Adrenal gland (tissue), 9 donors: ENCODE measurements at regions not wholly inside any gene's neighbourhood (a gene's known extent, or its start where the extent isn't known, plus 50 kb on each side); places are given as distances from the start of the nearest gene placed in this dataset.

Source experiments
- DNase-seq, 7 donors: peaks; one replicate each; pipeline ENCODE4 v3.0.0-alpha.2; 2019 to 2020
- H3K27ac ChIP-seq, 5 donors: fragments of 200-600 bp; sonication (generic) in 4 of 5; 1 replicate in 3 of 5; 2 replicates in 2 of 5; pipeline versions ENCODE4 v1.5.1 to v1.8.0; 2016 to 2020; ENCODE audit warnings: mild to moderate bottlenecking in 1 of 5
- H3K27me3 ChIP-seq: fragments of 200-600 bp; 2 replicates; pipeline ENCODE4 v1.8.0; 2021
- H3K36me3 ChIP-seq, 2 donors: fragments of 200-600 bp; replicated peaks in 1 of 2; 1 replicate in 1 of 2; 2 replicates in 1 of 2; pipeline versions ENCODE4 v1.5.1 to v1.8.0; 2018 to 2022
- H3K4me1 ChIP-seq, 2 donors: fragments of 200-600 bp; replicated peaks in 1 of 2; 1 replicate in 1 of 2; 2 replicates in 1 of 2; pipeline versions ENCODE4 v1.5.1 to v1.8.0; 2018 to 2021
- H3K4me3 ChIP-seq, 4 donors: fragments of 200-600 bp; sonication (generic) in 3 of 4; one replicate each; pipeline ENCODE4 v1.5.1; 2016 to 2018
- H3K9me3 ChIP-seq, 3 donors: fragments of 200-600 bp; sonication (generic) in 1 of 3; replicated peaks in 1 of 3; 1 replicate in 2 of 3; 2 replicates in 1 of 3; pipeline versions ENCODE4 v1.5.1 to v1.8.0; 2016 to 2021
- CTCF ChIP-seq, 6 experiments: fragments of 450-650 bp in 4 of 6; fragments of 200-600 bp in 2 of 6; sonication (generic) in 1 of 6; IDR thresholded peaks; 1 replicate in 5 of 6; 2 replicates in 1 of 6; pipeline versions ENCODE4 v1.5.1 to v1.8.0; 2016 to 2021; ENCODE audit warnings: antibody characterized with exemption in 6 of 6, mild to moderate bottlenecking in 2 of 6, moderate library complexity in 1 of 6
- POLR2A ChIP-seq, 2 donors: fragments of 450-650 bp; IDR thresholded peaks; one replicate each; pipeline ENCODE4 v1.6.1; 2017; ENCODE audit warnings: antibody characterized with exemption in 2 of 2, mild to moderate bottlenecking in 2 of 2, moderate library complexity in 1 of 2
- whole genome bisulfite sequencing, 4 donors: extraction: QIAGEN DNeasy Blood & Tissue Kit in 2 of 4; methylation state at CpG; one replicate each; pipeline versions ENCODE4 v1.1.5 to v1.1.7; 2013 to 2017; 5-methylcytosine and 5-hydroxymethylcytosine counted together
- intact Hi-C, 2 donors: fragments of 100-400 bp; cut with DNase I; formaldehyde crosslinking; loops; one replicate each; pipeline versions ENCODE4 v1.14.1 to v1.15.0; 2022 to 2023
- donor health status: healthy with polysubstance abuse.
- donor health status: Bipolar disorder and iron deficiency.
- donor health status: DM: yes; HTN: yes; CAD: no.
- donor health status: DM: no; HTN: no; CAD: no.
- donor health status: DM: no; HTN: no; CAD: no.

- intact Hi-C loops, result no loop called here
- WGBS, 4 donors, result 81 to 96% (median 85%) methylated on average over 1 of the region's 1 CpG
- H3K27ac ChIP-seq, result no peak overlapping the region
- H3K9me3 ChIP-seq, result no peaks in the 10 kb centered on the region
- H3K4me1 ChIP-seq, result no peaks in the 10 kb centered on the region
- no peak overlapping the region for H3K4me3 ChIP-seq
- DNase-seq, result no peak
- H3K36me3 ChIP-seq, result no peaks in the 10 kb centered on the region
- no peaks in the 10 kb centered on the region for H3K27me3 ChIP-seq
- TF ChIP-seq CTCF (IDR thresholded peaks at IDR 0.05), result no peak
- no peak for TF ChIP-seq POLR2A (IDR thresholded peaks at IDR 0.05)
Observed at GRCh38 chr1:195430826-195431225, 1177.4 kb downstream of the KCNT2 start.

- H3K4me1 ChIP-seq, result no peaks in the 10 kb centered on the region
- H3K4me3 ChIP-seq, result no peak overlapping the region
- TF ChIP-seq CTCF (IDR thresholded peaks at IDR 0.05) (no peak), POLR2A (IDR thresholded peaks at IDR 0.05) (no peak)
- WGBS, 4 donors, result 74 to 85% (median 79%) methylated on average over 4 of the region's 4 CpGs
- intact Hi-C loops, result no loop called here
- no peak overlapping the region for H3K27ac ChIP-seq
- H3K27me3 ChIP-seq, result no peaks in the 10 kb centered on the region
- H3K9me3 ChIP-seq, result no peaks in the 10 kb centered on the region
- no peak for DNase-seq
- no peaks in the 10 kb centered on the region for H3K36me3 ChIP-seq
Observed at GRCh38 chr1:195428927-195429326, 1179.3 kb downstream of the KCNT2 start.

- Histone ChIP-seq H3K27me3 (no peaks in the 10 kb centered on the region), H3K9me3 (no peaks in the 10 kb centered on the region), H3K4me3 (no peak overlapping the region), H3K36me3 (no peaks in the 10 kb centered on the region), H3K27ac (no peak overlapping the region), H3K4me1 (no peaks in the 10 kb centered on the region)
- no peak for TF ChIP-seq CTCF (IDR thresholded peaks at IDR 0.05)
- TF ChIP-seq POLR2A (IDR thresholded peaks at IDR 0.05), result no peak
- no peak for DNase-seq
- intact Hi-C loops, result no loop called here
- 85 to 94% (median 92%) methylated on average over 1 of the region's 1 CpG for WGBS, 4 donors
Observed at GRCh38 chr1:195415584-195415983, 1192.7 kb downstream of the KCNT2 start.

GRCh38 chr1:195394567-195394966 is 1213.7 kb downstream of the KCNT2 start:
- intact Hi-C loops, result no loop called here
- H3K4me3 ChIP-seq, result no peak overlapping the region
- whole genome bisulfite sequencing, 4 donors, result 52 to 60% (median 57%) methylated on average over 1 of the region's 1 CpG

More at GRCh38 chr1:195394567-195394966, 1213.7 kb downstream of the KCNT2 start:
- no peaks in the 10 kb centered on the region for H3K27me3 ChIP-seq
- no peaks in the 10 kb centered on the region for H3K9me3 ChIP-seq
- TF ChIP-seq POLR2A (IDR thresholded peaks at IDR 0.05), result no peak
- TF ChIP-seq CTCF (IDR thresholded peaks at IDR 0.05), result no peak
- no peak for DNase-seq
- no peaks in the 10 kb centered on the region for H3K4me1 ChIP-seq
- no peaks in the 10 kb centered on the region for H3K36me3 ChIP-seq
- H3K27ac ChIP-seq, result no peak overlapping the region
